Cardiac septum (tissue), 1 donor: ENCODE measurements at regions not wholly inside any gene's neighbourhood (a gene's known extent, or its start where the extent isn't known, plus 50 kb on each side); places are given as distances from the start of the nearest gene placed in this dataset.

Experiments
- DNase-seq: peaks from one replicate; pipeline ENCODE4 v3.0.0-alpha.2; 2020; ENCODE audit warnings: low spot score
- intact Hi-C: fragments of 100-400 bp; cut with DNase I; formaldehyde crosslinking; loops from one replicate; pipeline ENCODE4 v1.14.0; 2022
- donor health status: DM: no; HTN: no; CAD: no.

DNA sequence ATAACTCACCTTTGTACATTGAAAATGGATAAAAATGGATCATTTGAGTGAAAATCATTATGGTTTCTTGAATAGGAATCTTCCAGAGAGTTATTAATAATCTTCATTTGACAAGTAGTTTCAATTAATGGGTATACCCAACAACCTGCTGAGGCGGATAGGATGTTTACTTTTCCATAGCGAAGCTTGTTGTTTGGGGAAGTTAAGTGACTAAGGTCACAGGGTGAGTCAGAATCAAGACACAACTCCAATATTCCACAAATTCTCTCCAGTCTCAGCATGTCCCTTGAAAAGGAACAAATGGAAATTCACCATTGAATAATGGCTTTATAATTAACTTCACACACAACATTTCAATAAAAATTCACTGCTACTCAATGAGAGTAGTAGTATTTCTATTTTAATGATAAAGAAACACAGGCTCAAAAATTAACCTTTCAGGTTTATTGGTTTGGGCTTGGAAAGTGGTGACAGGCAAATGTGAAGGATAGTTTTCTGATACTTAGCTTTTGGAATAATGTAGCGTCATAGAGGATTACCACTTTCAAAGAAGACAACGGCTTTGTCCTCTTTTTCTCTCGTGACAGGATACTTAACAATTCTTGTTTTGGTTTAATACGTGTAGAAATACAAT is 211.3 kb downstream of the GPD2 start:
- intact Hi-C loops, result no loop called here
- DNase-seq, result no peak

DNA sequence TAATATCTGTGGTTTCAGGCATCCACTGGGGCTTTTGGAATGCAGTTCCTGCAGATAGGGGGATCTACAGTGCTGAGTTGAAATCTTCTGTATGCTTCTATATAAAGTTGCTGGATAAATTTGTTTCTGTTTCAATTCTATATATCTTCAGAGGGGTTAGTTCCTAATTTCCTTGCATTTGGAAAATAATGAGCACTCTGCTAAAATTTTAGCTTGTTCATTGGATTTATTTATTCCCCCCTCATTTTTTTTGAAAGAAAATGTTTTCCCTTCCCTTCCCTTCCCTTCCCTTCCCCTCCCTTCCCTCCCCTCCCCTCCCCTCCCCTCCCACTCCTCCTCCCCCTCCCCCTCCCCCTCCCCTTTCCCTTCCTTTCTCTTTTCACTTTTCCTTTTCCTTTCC is 212.3 kb downstream of the GPD2 start:
- intact Hi-C loops, result no loop called here
- DNase-seq, result no peak

DNA sequence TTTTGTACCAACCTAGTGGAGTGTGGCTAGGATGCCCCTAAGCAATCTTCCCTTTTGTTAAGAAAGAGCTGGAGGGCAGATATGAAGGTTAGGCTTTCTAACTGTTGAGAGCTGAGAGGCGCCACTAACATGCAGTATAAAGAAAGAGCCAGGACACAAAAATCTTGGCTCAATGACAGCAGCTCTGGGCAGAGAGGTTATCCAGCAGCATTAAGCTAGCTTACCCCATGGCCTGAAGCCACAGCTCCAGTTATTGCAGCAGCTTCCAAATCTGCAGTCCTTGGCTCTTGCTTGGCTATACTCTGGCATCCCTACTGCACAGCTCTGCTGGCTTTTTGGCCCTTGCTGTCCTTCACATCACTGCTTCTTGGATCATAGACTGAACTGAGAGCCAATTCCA is 213.4 kb downstream of the GPD2 start:
- intact Hi-C loops, result no loop called here
- peak; percentile 84 for DNase-seq

DNA sequence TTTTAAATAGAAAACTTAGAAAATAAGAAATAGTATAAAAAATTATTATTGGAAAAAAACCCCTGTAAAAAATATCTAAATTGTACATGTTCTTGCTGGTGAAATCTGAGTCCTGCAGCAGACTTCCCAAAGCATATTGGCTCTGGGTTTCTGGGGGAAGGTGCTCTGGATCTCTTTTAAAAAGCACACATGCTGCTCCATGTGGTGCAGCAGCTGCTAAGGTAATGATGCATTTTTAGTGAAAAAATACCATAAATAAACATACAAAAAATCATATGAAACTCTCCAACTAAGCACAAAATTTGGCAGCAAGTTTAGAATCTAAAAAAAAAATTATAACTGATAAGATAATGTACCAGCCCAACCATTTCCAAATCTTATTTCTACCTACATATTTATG is 216.5 kb downstream of the GPD2 start:
- intact Hi-C loops, result no loop called here
- no peak for DNase-seq

DNA sequence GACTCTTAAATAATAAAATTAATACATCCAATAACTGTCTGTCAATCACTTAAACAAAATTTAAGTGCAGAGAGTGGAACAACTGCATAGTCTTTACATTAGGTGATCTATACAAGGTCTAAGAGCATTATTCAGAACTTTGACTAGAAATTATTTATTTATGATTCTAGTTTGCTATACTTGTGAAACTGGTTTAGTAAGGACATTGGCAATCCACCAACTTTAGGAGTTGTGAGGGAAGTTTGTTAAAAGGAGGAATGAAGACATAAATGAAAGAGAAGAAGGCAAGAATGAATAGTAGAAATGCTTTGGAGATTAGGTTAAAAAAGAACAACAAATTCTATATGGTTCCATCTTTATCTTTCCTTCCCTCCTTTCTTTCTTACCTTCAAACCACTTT is 217.5 kb downstream of the GPD2 start:
- intact Hi-C loops, result no loop called here
- no peak for DNase-seq

DNA sequence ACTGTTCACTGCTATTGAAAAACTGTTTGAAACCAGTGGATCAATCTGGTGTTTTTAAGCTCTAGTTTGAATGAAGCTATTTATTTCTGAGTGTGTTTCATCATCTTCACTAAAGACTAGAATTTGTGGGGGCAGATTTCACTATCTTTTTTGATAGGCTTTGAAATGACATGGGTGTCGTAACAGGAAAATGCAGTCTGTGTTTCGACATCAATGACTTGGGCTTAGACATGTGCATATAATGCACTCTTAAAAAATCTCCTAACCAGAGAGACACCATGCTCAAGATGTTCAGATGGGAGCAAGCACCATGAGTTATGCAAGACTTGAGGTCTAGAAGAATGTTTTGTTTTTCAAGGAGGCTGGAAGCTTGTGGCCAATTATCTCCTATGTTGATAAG is 221.6 kb downstream of the GPD2 start:
- intact Hi-C loops, result no loop called here
- DNase-seq, result no peak

DNA sequence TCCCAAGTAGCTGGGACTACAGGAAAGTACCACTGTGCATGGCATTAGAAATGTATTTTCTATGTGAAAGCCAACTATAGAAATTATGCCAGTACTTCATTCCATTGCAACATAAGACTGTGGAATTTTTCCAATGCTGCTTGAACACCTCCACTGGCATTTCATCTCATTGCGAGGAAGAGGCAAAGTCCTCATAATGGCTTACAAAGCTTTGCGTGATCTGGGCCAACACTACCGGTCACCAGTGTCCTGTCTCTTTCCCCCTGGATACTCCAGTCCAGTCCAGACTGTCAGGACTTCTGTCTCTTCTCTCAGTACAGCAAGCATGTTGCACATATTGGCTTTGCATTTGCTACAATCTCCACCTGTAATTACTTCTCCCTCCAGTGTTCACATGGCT is 223.5 kb downstream of the GPD2 start:
- intact Hi-C loops, result no loop called here
- DNase-seq, result no peak

DNA sequence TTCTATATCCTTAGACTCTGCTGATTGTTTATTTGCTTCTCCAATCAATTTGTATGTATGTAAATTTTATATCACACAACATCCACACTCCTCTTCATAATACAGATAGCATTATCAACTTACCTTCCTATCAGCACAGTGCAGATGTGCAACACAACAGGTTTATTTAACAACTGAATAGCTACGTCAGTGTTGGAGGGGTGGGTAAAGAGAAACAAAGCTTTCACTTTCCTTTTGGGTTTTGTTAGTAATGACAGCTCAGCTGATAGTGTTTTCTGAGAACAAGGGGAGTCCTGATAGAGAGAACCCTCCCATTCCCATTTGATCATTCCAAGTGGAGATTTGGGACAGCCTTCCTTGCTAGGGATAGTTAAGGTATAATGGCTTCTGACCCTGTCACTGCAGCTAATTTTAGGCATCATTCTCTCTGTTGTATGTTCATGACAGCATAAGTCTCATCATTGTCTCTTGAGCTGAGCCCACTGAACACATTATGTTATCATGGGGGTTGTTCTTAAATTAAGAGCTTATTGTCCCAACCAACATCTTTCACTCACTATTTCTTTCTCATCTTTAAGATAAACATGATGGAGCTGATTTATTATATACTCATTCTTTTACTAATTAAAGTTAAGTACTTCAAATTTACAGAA is 227.7 kb downstream of the GPD2 start:
- DNase-seq, result no peak
- intact Hi-C loops, result no loop called here

DNA sequence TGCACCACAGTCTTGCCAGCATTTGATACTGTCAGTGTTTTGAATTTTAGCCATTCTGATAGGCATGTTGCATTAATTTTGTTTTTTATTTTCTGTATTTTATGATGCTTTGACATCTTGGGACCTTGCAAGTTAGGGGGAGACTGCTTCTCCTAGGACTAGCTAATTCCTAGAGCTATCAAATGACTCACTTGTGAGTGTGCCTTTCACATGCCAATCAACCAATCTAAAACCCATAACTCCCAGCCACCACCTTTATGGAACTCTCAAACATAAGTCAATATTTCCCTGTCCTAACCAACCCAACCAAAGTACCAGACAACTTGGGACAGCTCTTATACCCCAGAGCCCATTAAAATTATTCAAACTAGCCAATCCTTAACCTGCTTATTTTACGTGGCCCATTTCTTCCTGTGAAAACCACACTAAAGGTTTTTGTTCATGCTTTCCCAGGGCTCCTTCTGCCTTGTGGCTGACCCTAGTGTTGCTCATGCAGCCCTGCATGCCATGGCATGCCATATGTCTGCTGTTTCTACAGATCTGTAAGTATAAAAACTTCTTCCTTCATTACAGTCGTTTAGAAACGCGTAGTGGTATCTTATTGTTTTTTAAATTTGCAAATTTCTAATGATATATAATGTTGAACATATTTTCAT is 230.1 kb downstream of the GPD2 start:
- intact Hi-C loops, result no loop called here
- DNase-seq, result no peak

DNA sequence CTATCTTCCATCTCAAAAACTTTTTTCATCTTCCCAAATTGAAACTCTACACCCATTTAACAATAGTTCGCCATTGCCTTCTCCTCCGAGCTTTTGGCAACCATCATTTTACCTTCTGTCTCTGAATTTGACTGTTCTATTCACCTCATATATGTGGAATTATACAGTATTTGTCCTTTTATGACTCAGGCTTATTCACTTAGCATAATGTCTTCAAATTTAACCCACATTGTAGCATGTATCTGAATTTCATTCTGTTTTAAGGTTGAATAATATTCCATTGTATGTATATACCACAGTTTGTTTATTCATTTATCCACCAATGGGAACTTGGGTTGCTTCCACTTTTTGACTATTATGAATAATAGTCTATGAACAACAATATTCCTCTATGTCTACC is 233.9 kb downstream of the GPD2 start:
- no peak for DNase-seq
- intact Hi-C loops, result no loop called here

DNA sequence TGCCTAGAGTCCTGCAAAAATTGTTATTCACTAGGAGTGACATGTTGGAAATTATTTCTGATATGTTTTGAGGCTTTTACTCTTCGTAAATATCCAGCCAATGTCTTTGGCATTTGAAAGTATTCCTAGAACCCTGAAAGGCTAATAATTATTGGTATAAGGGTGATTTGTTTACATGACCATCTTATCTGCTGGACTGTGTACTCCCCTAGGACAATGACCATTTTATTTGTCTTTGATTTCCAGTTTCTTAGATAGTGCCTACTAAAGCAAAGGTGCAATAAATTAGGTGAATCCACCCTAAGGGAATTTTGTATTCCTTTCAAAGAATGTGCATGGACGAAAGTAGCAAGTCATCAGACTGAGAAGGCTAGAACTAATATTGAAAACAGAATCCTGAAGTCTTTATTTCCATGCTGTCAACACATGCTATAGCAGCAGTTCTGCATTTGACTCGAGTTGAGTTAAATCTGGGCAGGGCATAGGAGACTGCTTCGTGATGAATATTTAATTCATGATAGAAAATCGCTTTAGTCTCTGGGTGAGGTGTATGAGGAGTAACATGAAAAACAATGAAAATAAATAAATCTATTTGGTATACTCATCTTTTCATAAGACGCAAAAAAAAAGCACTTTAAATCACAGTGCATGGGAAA is 235.7 kb downstream of the GPD2 start:
- no peak for DNase-seq
- intact Hi-C loops, result no loop called here

DNA sequence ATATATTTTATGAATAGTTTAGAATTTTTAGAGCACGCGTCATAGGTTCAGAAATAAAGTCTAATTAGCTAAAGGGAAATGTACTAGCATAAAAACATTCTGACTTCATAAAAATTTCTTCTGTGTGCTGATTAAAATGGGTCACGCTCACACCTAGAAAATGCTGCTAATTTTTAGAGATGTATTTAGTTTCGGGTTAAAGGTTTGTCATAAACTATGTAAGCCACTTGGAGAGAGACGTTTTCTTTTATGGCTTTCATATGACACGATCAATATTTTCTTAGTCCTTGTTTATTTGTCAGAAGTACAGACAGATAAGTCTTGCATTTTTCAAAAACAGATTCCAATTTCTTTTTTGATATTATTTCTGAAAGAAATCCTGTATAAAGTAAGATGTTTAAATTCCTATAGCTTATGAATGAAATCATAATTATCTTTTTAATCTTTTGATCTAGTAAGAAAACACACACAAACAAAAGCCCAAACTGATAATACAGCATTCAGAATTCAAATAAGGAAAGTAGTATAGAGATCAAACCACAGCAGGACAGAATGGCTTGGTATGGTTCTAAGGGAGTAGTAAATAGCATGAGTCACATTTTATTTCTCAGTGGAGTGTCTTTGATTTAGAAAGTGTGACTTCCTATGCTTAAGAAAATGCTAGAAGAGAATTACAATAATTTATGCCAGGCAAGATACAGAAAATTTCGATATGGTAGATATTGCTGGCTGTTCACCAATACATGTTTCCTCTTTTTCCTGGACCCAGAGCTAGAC is 236.6 kb downstream of the GPD2 start:
- intact Hi-C loops, result no loop called here
- DNase-seq, result no peak

DNA sequence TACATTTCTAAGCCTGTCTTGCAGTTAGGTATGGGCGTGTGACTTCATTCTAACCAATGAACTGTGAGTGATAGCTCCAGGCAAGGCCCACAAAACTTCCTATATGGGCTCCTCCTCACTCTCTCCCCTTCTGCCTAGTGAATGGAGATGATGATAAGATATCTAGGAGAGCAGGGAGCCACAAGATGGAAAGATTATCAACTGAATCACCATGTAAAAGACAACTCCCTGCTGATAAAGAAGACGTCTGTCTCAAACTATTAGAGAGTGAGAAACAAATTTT is 237.1 kb downstream of the GPD2 start:
- no peak for DNase-seq
- intact Hi-C loops, result no loop called here

DNA sequence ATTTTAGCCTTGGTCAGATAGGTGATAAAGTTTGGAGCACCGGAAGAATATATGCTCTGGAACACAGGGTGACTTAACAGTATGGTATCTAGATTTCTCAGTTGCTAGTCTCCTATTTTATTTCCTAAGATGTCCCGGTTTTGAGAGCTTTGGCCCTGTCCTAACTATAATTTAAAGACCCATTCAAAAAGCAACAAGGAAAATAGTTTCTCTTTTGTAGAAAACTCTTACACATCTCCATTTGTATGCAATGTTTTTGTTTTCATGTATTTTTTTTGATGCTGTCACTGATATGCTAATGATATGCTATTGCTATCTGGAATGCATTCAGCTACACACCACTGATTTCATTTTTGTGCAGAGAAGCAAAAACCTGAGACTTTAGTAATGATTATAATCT is 237.8 kb downstream of the GPD2 start:
- no peak for DNase-seq

DNA sequence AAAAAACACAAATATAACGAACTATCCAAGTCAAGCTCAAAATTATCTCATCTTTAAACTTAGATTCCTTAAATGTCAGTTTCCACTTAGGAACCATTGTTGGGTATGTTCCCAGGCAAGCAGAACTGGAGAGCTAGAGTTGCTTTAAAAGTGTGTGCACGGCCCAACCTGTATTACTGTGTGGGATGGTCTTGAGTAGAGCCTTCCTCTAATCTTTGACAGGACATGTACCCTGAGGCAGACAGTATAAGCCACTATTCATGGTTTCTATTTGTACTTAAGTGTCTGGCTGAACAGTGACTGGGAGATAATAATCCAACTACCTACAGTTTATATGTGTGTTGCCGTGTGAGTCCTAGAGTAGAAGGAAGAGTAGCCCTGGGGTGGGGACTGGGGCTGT is 239.7 kb downstream of the GPD2 start:
- no peak for DNase-seq
- intact Hi-C loops, result no loop called here

More for the DNA sequence above, 237.8 kb downstream of the GPD2 start:
- intact Hi-C loops, result no loop called here

DNA sequence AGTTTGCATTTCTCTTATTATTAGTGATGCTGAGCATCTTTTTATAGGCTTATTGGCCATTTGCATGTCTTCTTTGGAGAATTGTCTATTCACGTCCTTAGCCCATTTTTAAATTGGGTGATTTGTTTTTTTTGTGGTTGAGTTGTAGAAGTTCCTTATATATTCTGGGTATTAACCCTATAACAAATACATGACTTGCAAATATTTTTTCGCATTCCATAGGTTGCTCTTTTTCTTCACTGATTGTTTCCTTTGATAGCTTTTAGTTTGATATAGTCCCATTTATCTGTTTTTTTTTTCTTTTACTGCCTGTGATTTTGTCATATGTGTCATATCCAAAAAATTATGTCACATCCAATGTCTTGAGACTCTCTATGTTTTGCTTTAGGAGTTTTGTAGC is 243.6 kb downstream of the GPD2 start:
- intact Hi-C loops, result no loop called here
- no peak for DNase-seq

DNA sequence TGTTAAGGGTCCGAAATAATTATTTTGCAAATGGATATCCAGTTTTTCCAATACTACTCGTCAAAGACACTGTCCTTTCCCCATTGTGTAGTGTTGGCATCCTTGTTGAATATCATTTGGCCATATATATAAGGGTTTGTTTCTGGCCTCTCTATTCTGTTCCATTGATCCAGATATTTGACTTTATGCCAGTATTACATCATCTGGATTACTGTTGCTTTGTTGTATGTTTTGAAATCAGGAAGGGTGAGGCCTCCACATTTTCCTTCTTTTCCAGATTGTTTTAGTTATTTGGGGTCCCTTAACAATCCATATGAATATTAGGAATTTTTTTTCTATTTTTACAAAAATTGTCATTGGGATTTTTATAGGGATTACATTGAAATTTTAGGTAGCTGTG is 244.1 kb downstream of the GPD2 start:
- no peak for DNase-seq
- intact Hi-C loops, result no loop called here

DNA sequence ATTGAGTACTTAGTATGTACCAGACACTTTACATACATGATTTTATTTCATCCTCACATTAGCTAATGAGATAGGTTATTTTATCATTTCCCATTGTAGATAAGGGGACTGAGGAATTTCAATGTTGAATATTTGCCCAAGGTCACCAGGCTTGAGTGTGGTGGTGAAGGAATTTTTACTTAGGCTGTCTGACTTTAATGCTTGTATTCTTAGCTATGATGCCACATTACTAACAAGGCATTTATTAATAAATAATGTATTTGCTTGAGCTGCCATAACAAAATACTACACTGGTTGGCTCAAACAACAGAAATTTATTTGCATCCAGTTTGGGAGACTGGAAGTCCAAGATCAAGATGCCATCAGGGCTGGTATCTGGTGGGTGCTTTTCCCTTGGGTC is 250.9 kb downstream of the GPD2 start:
- DNase-seq, result no peak
- intact Hi-C loops, result no loop called here

DNA sequence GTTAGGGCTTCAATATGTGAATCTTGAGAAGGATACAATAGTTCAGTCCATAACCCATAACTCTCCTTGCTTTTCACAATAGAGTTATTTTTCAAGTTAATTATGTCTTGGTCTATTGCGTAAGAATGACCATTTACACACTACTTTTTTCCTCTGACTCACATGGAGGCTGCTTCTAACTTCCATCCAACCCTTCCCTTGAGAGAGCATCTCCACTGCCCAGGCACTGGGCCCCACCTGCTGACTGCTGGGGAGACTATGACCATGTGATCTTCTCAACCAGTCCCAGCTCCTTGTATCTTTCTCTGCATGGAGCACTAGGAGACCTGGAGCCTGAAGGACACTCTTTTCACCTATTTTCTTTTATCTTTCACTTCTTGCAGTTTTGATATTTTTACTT is 251.5 kb downstream of the GPD2 start:
- intact Hi-C loops, result no loop called here
- DNase-seq, result no peak

DNA sequence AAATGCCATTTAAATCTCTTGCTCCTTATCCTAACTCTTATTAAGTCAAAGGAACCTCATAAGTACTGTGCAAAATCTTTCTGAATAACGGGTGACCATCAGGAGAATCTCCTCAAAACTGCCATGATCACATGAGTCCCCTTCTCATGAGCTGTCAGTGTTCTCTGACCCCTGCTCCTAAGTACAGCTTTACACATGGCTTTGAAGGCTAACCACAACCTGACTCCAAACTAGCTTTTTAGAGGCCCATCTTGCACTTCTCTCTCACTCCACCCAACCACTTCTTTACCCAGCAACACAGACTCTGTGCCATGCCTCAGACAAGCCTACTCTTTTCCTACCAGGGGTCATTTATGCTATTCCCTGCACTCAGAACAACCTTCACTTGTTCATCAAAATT is 253.8 kb downstream of the GPD2 start:
- no peak for DNase-seq
- intact Hi-C loops, result no loop called here
